GM23338 (cell line): ENCODE measurements at regions not wholly inside any gene's neighbourhood (a gene's known extent, or its start where the extent isn't known, plus 50 kb on each side); places are given as distances from the start of the nearest gene placed in this dataset.

ENCODE experiments used
- ATAC-seq: fragments of 200-7000 bp; cut with Tn5 transposase; 3 replicates; pipeline ENCODE4 v1.9.1; 2020
- DNase-seq: peaks from one replicate; pipeline ENCODE4 v3.0.0-alpha.2; 2015; ENCODE audit warnings: low spot score
- H2AFZ ChIP-seq: fragments of 200-600 bp; sonication (generic); 2 replicates; pipeline ENCODE4 v1.8.0; 2016; ENCODE audit warnings: antibody characterized with exemption, mild to moderate bottlenecking, moderate library complexity
- H3F3A ChIP-seq: fragments of 200-600 bp; sonication (generic); replicated peaks from 2 replicates; pipeline ENCODE4 v1.8.0; 2017; ENCODE audit warnings: antibody characterized with exemption, mixed run types, low read depth
- H3K27ac ChIP-seq: fragments of 200-600 bp; sonication (generic); 2 replicates; pipeline ENCODE4 v1.6.1; 2016; ENCODE audit warnings: low read depth
- H3K27me3 ChIP-seq: fragments of 200-600 bp; sonication (generic); 2 replicates; pipeline ENCODE4 v1.8.0; 2016; ENCODE audit warnings: mild to moderate bottlenecking, mixed run types, moderate library complexity; ENCODE audit not compliant: insufficient read depth
- H3K36me3 ChIP-seq: fragments of 200-600 bp; sonication (generic); 2 replicates; pipeline ENCODE4 v1.8.0; 2016; ENCODE audit warnings: mild to moderate bottlenecking; ENCODE audit not compliant: insufficient read depth
- H3K4me1 ChIP-seq: fragments of 200-600 bp; sonication (generic); 2 replicates; pipeline ENCODE4 v1.8.0; 2016; ENCODE audit warnings: mild to moderate bottlenecking, moderate library complexity; ENCODE audit not compliant: insufficient read depth
- H3K4me2 ChIP-seq: fragments of 200-600 bp; sonication (generic); 2 replicates; pipeline ENCODE4 v1.7.1; 2017; ENCODE audit warnings: mixed run types
- H3K4me3 ChIP-seq: fragments of 200-600 bp; sonication (generic); 2 replicates; pipeline ENCODE4 v1.6.1; 2016; ENCODE audit warnings: mixed run types
- H3K79me2 ChIP-seq: fragments of 200-600 bp; sonication (generic); replicated peaks from 2 replicates; pipeline ENCODE4 v1.8.0; 2017; ENCODE audit warnings: mild to moderate bottlenecking; ENCODE audit not compliant: insufficient read depth
- H3K9me2 ChIP-seq: fragments of 200-600 bp; sonication (generic); 2 replicates; pipeline ENCODE4 v1.8.0; 2017; ENCODE audit not compliant: insufficient read depth
- H4K20me1 ChIP-seq: fragments of 200-600 bp; sonication (generic); replicated peaks from 2 replicates; pipeline ENCODE4 v1.8.0; 2017; ENCODE audit warnings: mild to moderate bottlenecking; ENCODE audit not compliant: insufficient read depth
- H3K27ac Mint-ChIP-seq: 2 replicates; pipeline ENCODE4 v1.8.0; 2020; ENCODE audit warnings: inconsistent platforms, mild to moderate bottlenecking, moderate library complexity, mixed read lengths
- H3K27me3 Mint-ChIP-seq: 3 replicates; pipeline ENCODE4 v1.8.0; 2022; ENCODE audit warnings: low read depth, mild to moderate bottlenecking, moderate library complexity, mixed read lengths, inconsistent platforms; ENCODE audit not compliant: insufficient read depth, poor library complexity
- H3K36me3 Mint-ChIP-seq: 3 replicates; pipeline ENCODE4 v1.8.0; 2021; ENCODE audit warnings: low read depth, mild to moderate bottlenecking, inconsistent platforms, moderate library complexity, mixed read lengths
- H3K4me1 Mint-ChIP-seq: 3 replicates; pipeline ENCODE4 v1.8.0; 2020; ENCODE audit warnings: mild to moderate bottlenecking, inconsistent platforms, mixed read lengths
- H3K4me3 Mint-ChIP-seq: 3 replicates; pipeline ENCODE4 v1.8.0; 2021; ENCODE audit warnings: moderate library complexity, mild to moderate bottlenecking, inconsistent platforms, mixed read lengths
- H3K9me3 Mint-ChIP-seq: 3 replicates; pipeline ENCODE4 v1.8.0; 2020; ENCODE audit warnings: moderate library complexity, mild to moderate bottlenecking, inconsistent platforms, mixed read lengths
- CREB1 ChIP-seq: fragments of 250-450 bp; sonication (Bioruptor Pico); IDR thresholded peaks from 2 replicates; pipeline ENCODE4 v1.5.0; 2020; ENCODE audit warnings: low read depth, mild to moderate bottlenecking, moderate library complexity
- CTCF ChIP-seq, 2 experiments: fragments of 200-600 bp in 1 of 2; sonication (generic) in 1 of 2; conservative IDR thresholded peaks; 2 replicates each; pipeline versions ENCODE4 v1.5.1 to v1.6.1; 2016 to 2017; ENCODE audit warnings: antibody characterized with exemption in 2 of 2, low read depth in 2 of 2, mild to moderate bottlenecking in 2 of 2, moderate library complexity in 1 of 2
- ETS1 ChIP-seq: IDR thresholded peaks from 2 replicates; pipeline ENCODE4 v1.6.1; 2016; ENCODE audit warnings: antibody characterized with exemption
- JUNB ChIP-seq: IDR thresholded peaks from one replicate; pipeline ENCODE4 v1.6.1; 2016; ENCODE audit warnings: antibody characterized with exemption; ENCODE audit not compliant: unreplicated experiment
- NANOG ChIP-seq: IDR thresholded peaks from 2 replicates; pipeline ENCODE4 v1.6.1; 2016; ENCODE audit warnings: antibody characterized with exemption, borderline replicate concordance
- POLR2AphosphoS5 ChIP-seq: IDR thresholded peaks from 2 replicates; pipeline ENCODE4 v1.6.1; 2016; ENCODE audit warnings: antibody characterized with exemption, low read depth
- REST ChIP-seq: IDR thresholded peaks from one replicate; pipeline ENCODE4 v1.6.1; 2018; ENCODE audit warnings: antibody characterized with exemption; ENCODE audit not compliant: unreplicated experiment
- STAT1 ChIP-seq: IDR thresholded peaks from one replicate; pipeline ENCODE4 v1.6.1; 2016; ENCODE audit warnings: antibody characterized with exemption; ENCODE audit not compliant: unreplicated experiment
- ZNF114 ChIP-seq: fragments of 250-450 bp; sonication (Bioruptor Pico); IDR thresholded peaks from 2 replicates; pipeline ENCODE4 v1.5.0; 2020; ENCODE audit warnings: mild to moderate bottlenecking, moderate library complexity
- ZNF331 ChIP-seq: fragments of 250-450 bp; sonication (Bioruptor Pico); IDR thresholded peaks from 2 replicates; pipeline ENCODE4 v1.5.0; 2020; ENCODE audit warnings: low read depth, mild to moderate bottlenecking, moderate library complexity

- TF ChIP-seq POLR2AphosphoS5, result no peak
- TF ChIP-seq ZNF114 (CRISPR knock-in tag), result no peak
- no peak for TF ChIP-seq CREB1 (CRISPR knock-in tag)
- no peak for TF ChIP-seq STAT1
- TF ChIP-seq ETS1, result no peak
These were observed 63.3 kb upstream of the GK2 start (continued) for GRCh38 chr4:79471309-79471708.

GRCh38 chr4:79467246-79467932, 59.4 kb upstream of the GK2 start:
- Histone ChIP-seq H3K36me3 (no peaks in the 10 kb centered on the region), H3K9me2 (no peaks in the 10 kb centered on the region), H3F3A (no peaks in the 10 kb centered on the region), H3K27ac (no peak overlapping the region), H3K79me2 (no peaks in the 10 kb centered on the region), H4K20me1 (no peaks in the 10 kb centered on the region), H2AFZ (no peak overlapping the region), H3K4me2 (no peak overlapping the region), H3K27me3 (no peaks in the 10 kb centered on the region), H3K4me3 (no peak overlapping the region), H3K4me1 (no peaks in the 10 kb centered on the region)
- Mint-ChIP-seq H3K27ac (no peak overlapping the region), H3K4me3 (no peak overlapping the region), H3K4me1 (peaks cover 13% of the 10 kb centered on the region; the same call in 2 of the 3 replicates), H3K36me3 (no peaks in the 10 kb centered on the region), H3K27me3 (no peaks in the 10 kb centered on the region), H3K9me3 (no peaks in the 10 kb centered on the region)
- DNase-seq (no peak), ATAC-seq (no peak)
- TF ChIP-seq ZNF331, result no peak
- TF ChIP-seq ETS1, result no peak
- TF ChIP-seq ZNF114 (CRISPR knock-in tag), result no peak
- TF ChIP-seq REST, result no peak
- no peak for TF ChIP-seq POLR2AphosphoS5
- no peak for TF ChIP-seq CREB1 (CRISPR knock-in tag)
- no peak for TF ChIP-seq JUNB
- TF ChIP-seq NANOG, result no peak
- TF ChIP-seq CTCF (conservative IDR thresholded peaks at IDR 0.05; ENCODE audit: low read depth in 2 of 2), result no peak
- TF ChIP-seq STAT1, result no peak
